ENCODE measurements at regions not wholly inside any gene's neighbourhood (a gene's known extent, or its start where the extent isn't known, plus 50 kb on each side); places are given as distances from the start of the nearest gene placed in this dataset.

DNA sequence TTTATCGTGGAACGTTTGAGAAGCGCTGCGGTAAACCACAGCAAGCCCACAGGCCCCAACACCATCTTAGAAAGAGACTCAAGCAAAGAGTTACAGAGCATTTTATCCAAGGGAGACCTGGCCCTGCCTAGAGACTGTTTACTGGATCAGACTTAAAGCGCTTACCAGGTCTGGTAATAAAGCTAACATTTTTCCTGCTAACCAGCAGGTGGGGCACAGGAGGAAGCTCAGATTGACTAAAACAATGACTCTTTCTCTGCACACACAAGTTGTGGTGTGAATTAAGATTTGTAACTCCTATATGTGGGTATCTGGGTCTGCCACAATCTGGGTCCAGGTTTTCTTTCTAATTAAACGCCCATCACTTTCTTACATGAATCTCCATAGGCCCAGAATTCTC lies 136.5 kb upstream of the ETS2 start:
- TF ChIP-seq POLR2A (IDR thresholded peaks at IDR 0.05; ENCODE audit: low read depth, low read length) (no peak), POLR2AphosphoS5 (IDR thresholded peaks at IDR 0.05; ENCODE audit: insufficient read depth, low read depth, low read length) (no peak)
- TF ChIP-seq, protein P1, sequence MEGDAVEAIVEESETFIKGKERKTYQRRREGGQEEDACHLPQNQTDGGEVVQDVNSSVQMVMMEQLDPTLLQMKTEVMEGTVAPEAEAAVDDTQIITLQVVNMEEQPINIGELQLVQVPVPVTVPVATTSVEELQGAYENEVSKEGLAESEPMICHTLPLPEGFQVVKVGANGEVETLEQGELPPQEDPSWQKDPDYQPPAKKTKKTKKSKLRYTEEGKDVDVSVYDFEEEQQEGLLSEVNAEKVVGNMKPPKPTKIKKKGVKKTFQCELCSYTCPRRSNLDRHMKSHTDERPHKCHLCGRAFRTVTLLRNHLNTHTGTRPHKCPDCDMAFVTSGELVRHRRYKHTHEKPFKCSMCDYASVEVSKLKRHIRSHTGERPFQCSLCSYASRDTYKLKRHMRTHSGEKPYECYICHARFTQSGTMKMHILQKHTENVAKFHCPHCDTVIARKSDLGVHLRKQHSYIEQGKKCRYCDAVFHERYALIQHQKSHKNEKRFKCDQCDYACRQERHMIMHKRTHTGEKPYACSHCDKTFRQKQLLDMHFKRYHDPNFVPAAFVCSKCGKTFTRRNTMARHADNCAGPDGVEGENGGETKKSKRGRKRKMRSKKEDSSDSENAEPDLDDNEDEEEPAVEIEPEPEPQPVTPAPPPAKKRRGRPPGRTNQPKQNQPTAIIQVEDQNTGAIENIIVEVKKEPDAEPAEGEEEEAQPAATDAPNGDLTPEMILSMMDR (IDR thresholded peaks at IDR 0.05; ENCODE audit: extremely low read depth in 1 of 2, insufficient read depth in 1 of 2, low read depth in 1 of 2, low read length in 2 of 2) = peak; percentile 36 to 52

All from endothelial cell of umbilical vein (primary cell).